ENCODE measurements at regions not wholly inside any gene's neighbourhood (a gene's known extent, or its start where the extent isn't known, plus 50 kb on each side); places are given as distances from the start of the nearest gene placed in this dataset.

DNA sequence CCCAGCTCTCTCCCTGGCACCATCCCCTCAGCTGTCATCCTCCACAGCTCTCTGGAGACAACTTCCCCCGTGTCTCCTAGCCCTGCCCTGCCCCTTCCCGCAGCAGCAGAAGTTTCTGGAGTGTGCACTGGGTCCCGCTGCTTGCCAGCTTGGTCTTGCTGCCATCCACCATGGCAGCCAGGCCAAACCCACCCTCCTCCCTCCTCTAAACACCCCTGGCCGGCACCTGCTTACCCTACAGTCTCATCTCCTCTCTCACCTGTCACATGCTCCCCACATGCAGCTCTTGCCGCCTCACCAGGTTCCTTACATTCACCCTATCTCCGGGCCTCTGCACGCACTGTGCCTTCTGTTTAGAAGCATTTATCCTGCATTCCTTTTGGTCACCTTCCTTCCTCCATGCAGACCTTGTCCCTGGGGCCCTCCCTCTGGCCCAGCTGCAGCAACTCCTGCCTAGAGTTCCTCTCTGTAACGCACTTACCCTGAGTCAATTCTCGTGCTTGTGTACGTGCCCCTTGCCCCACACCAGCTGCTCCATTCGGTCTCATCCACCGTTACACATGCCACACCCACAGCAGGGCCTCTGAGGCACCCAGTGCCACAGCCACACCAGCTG, 93.9 kb upstream of the RET start:
- TF ChIP-seq EZH2 (IDR thresholded peaks at IDR 0.05; ENCODE audit: low read length) = no peak
- TF ChIP-seq, protein P1, sequence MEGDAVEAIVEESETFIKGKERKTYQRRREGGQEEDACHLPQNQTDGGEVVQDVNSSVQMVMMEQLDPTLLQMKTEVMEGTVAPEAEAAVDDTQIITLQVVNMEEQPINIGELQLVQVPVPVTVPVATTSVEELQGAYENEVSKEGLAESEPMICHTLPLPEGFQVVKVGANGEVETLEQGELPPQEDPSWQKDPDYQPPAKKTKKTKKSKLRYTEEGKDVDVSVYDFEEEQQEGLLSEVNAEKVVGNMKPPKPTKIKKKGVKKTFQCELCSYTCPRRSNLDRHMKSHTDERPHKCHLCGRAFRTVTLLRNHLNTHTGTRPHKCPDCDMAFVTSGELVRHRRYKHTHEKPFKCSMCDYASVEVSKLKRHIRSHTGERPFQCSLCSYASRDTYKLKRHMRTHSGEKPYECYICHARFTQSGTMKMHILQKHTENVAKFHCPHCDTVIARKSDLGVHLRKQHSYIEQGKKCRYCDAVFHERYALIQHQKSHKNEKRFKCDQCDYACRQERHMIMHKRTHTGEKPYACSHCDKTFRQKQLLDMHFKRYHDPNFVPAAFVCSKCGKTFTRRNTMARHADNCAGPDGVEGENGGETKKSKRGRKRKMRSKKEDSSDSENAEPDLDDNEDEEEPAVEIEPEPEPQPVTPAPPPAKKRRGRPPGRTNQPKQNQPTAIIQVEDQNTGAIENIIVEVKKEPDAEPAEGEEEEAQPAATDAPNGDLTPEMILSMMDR (optimal IDR thresholded peaks at IDR 0.05 in 1 of 3, IDR thresholded peaks at IDR 0.05 in 1 of 3, conservative IDR thresholded peaks at IDR 0.05 in 1 of 3; ENCODE audit: extremely low read depth in 1 of 3, insufficient read depth in 2 of 3, low read length in 3 of 3) = no peak
- FAIRE-seq = no peak
- no peak overlapping the region for H3K27ac ChIP-seq (ENCODE audit: control insufficient read depth, insufficient read depth, low read length)
- H3K27me3 ChIP-seq (ENCODE audit: control insufficient read depth, extremely low read depth, insufficient read depth, low read length) = no peaks in the 10 kb centered on the region
- no peak overlapping the region for H2AFZ ChIP-seq (ENCODE audit: control insufficient read depth, low read length)
- no peak for DNase-seq (ENCODE audit: low read depth, low spot score)
- H3K9ac ChIP-seq (ENCODE audit: control insufficient read depth, extremely low read depth, insufficient read depth, low read length) = no peak overlapping the region
- H3K4me3 ChIP-seq (ENCODE audit: control insufficient read depth in 2 of 3, extremely low read depth in 1 of 3, insufficient read depth in 2 of 3, low read depth in 1 of 3, low read length in 3 of 3) = no peak overlapping the region
- no peaks in the 10 kb centered on the region for H4K20me1 ChIP-seq (ENCODE audit: control insufficient read depth, extremely low read depth, insufficient read depth, low read length)
- no peaks in the 10 kb centered on the region for H3K9me3 ChIP-seq (ENCODE audit: control insufficient read depth, low read depth, low read length)
- no peaks in the 10 kb centered on the region for H3K79me2 ChIP-seq (ENCODE audit: control insufficient read depth, insufficient read depth, low read length)
- H3K4me2 ChIP-seq (ENCODE audit: control insufficient read depth, extremely low read depth, insufficient read depth, low read depth, low read length) = no peak overlapping the region
- H3K36me3 ChIP-seq (ENCODE audit: control insufficient read depth in 2 of 2, extremely low read depth in 1 of 2, insufficient read depth in 2 of 2, low read length in 2 of 2) = no peaks in the 10 kb centered on the region
- no peaks in the 10 kb centered on the region for H3K9me1 ChIP-seq (ENCODE audit: control insufficient read depth, extremely low read depth, insufficient read depth, low read length)
- dilution Hi-C loops (cut with MboI; ENCODE audit: extremely low pct_ligation_motif_present, low sequenced_read_pairs) = no loop called here
- no peaks in the 10 kb centered on the region for H3K4me1 ChIP-seq (ENCODE audit: control insufficient read depth, extremely low read depth, insufficient read depth, low read length)

DNA sequence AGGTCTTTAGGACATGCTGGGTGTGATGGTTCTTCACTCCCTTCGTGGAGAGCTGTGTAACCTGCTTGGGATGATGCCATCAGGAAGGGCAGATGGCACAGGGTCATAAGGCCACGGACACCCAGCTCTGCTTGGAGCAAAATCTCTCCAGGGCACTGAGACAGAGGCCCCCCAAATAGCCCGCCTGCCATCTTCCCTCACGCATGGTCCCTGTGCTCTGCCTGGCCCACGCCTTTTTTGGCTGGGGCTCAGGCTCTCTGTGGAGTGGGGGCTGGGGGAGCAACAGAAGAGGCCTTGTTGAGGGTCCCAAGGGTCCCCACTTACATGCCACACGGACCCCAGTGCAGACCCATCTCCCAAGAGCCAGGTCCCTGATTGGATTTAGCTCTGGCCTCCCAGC, 93.3 kb upstream of the RET start:
- no peak overlapping the region for H3K4me2 ChIP-seq (ENCODE audit: control insufficient read depth, extremely low read depth, insufficient read depth, low read depth, low read length)
- no peaks in the 10 kb centered on the region for H4K20me1 ChIP-seq (ENCODE audit: control insufficient read depth, extremely low read depth, insufficient read depth, low read length)
- H3K36me3 ChIP-seq (ENCODE audit: control insufficient read depth in 2 of 2, extremely low read depth in 1 of 2, insufficient read depth in 2 of 2, low read length in 2 of 2) = no peaks in the 10 kb centered on the region
- H3K79me2 ChIP-seq (ENCODE audit: control insufficient read depth, insufficient read depth, low read length) = no peaks in the 10 kb centered on the region
- dilution Hi-C loops (cut with MboI; ENCODE audit: extremely low pct_ligation_motif_present, low sequenced_read_pairs) = no loop called here
- DNase-seq (ENCODE audit: low read depth, low spot score) (no peak), FAIRE-seq (no peak)
- H2AFZ ChIP-seq (ENCODE audit: control insufficient read depth, low read length) = no peak overlapping the region
- no peaks in the 10 kb centered on the region for H3K27me3 ChIP-seq (ENCODE audit: control insufficient read depth, extremely low read depth, insufficient read depth, low read length)
- TF ChIP-seq, protein P1 (optimal IDR thresholded peaks at IDR 0.05 in 1 of 3, IDR thresholded peaks at IDR 0.05 in 1 of 3, conservative IDR thresholded peaks at IDR 0.05 in 1 of 3; ENCODE audit: extremely low read depth in 1 of 3, insufficient read depth in 2 of 3, low read length in 3 of 3) = no peak
- no peak for TF ChIP-seq EZH2 (IDR thresholded peaks at IDR 0.05; ENCODE audit: low read length)
- no peaks in the 10 kb centered on the region for H3K4me1 ChIP-seq (ENCODE audit: control insufficient read depth, extremely low read depth, insufficient read depth, low read length)
- no peak overlapping the region for H3K4me3 ChIP-seq (ENCODE audit: control insufficient read depth in 2 of 3, extremely low read depth in 1 of 3, insufficient read depth in 2 of 3, low read depth in 1 of 3, low read length in 3 of 3)
- no peaks in the 10 kb centered on the region for H3K9me1 ChIP-seq (ENCODE audit: control insufficient read depth, extremely low read depth, insufficient read depth, low read length)
- no peaks in the 10 kb centered on the region for H3K9me3 ChIP-seq (ENCODE audit: control insufficient read depth, low read depth, low read length)
- H3K9ac ChIP-seq (ENCODE audit: control insufficient read depth, extremely low read depth, insufficient read depth, low read length) = no peak overlapping the region
- no peak overlapping the region for H3K27ac ChIP-seq (ENCODE audit: control insufficient read depth, insufficient read depth, low read length)
